ENCODE measurements at regions not wholly inside any gene's neighbourhood (a gene's known extent, or its start where the extent isn't known, plus 50 kb on each side); places are given as distances from the start of the nearest gene placed in this dataset.

GRCh38 chr18:52077251-52077983 lies 262.6 kb upstream of the DCC start:
- TF ChIP-seq EZH2phosphoT487 (IDR thresholded peaks at IDR 0.05; ENCODE audit: borderline replicate concordance, low read length) = no peak
- TF ChIP-seq, protein P1, sequence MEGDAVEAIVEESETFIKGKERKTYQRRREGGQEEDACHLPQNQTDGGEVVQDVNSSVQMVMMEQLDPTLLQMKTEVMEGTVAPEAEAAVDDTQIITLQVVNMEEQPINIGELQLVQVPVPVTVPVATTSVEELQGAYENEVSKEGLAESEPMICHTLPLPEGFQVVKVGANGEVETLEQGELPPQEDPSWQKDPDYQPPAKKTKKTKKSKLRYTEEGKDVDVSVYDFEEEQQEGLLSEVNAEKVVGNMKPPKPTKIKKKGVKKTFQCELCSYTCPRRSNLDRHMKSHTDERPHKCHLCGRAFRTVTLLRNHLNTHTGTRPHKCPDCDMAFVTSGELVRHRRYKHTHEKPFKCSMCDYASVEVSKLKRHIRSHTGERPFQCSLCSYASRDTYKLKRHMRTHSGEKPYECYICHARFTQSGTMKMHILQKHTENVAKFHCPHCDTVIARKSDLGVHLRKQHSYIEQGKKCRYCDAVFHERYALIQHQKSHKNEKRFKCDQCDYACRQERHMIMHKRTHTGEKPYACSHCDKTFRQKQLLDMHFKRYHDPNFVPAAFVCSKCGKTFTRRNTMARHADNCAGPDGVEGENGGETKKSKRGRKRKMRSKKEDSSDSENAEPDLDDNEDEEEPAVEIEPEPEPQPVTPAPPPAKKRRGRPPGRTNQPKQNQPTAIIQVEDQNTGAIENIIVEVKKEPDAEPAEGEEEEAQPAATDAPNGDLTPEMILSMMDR (IDR thresholded peaks at IDR 0.05; ENCODE audit: low read depth, low read length, poor library complexity, severe bottlenecking) = no peak
- H3K27me3 ChIP-seq (ENCODE audit: control insufficient read depth, low read length) = no peaks in the 10 kb centered on the region
- H3F3A ChIP-seq (ENCODE audit: control insufficient read depth, insufficient read depth) = no peaks in the 10 kb centered on the region
- no peak overlapping the region for H3K27ac ChIP-seq (ENCODE audit: low read depth, low read length)
- H3K4me2 ChIP-seq (ENCODE audit: low read length) = no peak overlapping the region
- no peaks in the 10 kb centered on the region for H3K36me3 ChIP-seq (ENCODE audit: control insufficient read depth, low read length)
- no peak overlapping the region for H3K4me3 ChIP-seq (ENCODE audit: low read length)
- H3K9me2 ChIP-seq (replicated peaks; ENCODE audit: control insufficient read depth, low read length) = no peaks in the 10 kb centered on the region
- peaks cover 3% of the 10 kb centered on the region for H3K9me3 ChIP-seq (ENCODE audit: control insufficient read depth, insufficient read depth, low read length)
- H4K20me1 ChIP-seq (ENCODE audit: control insufficient read depth, insufficient read depth, low read depth, low read length) = no peaks in the 10 kb centered on the region
- no peaks in the 10 kb centered on the region for H3K79me2 ChIP-seq (ENCODE audit: control insufficient read depth, low read length)
- no peaks in the 10 kb centered on the region for H3K4me1 ChIP-seq (ENCODE audit: control insufficient read depth, low read length)

DNA sequence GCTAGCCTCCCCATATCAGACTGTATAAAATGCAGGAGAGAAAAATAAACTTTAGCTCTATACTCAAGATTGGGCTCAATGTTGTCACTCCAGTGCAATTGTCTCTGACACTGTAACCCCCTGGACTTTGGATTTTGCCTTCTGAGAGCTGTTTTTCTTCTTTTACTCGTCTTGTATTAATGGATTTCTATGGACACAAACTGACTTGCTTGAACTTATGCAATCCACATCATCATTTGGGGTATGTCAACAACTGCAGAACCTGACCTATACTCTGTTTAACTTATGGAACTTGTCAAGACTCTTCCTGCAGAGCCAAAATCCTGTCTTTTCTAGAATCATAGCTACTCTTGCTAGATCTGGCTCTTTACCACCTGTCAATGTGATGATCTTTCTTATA lies 257.8 kb upstream of the DCC start:
- peaks cover 3% of the 10 kb centered on the region for H3K9me3 ChIP-seq (ENCODE audit: control insufficient read depth, insufficient read depth, low read length)
- no peaks in the 10 kb centered on the region for H3K27me3 ChIP-seq (ENCODE audit: control insufficient read depth, low read length)
- no peaks in the 10 kb centered on the region for H3K36me3 ChIP-seq (ENCODE audit: control insufficient read depth, low read length)
- no peaks in the 10 kb centered on the region for H3K9me2 ChIP-seq (replicated peaks; ENCODE audit: control insufficient read depth, low read length)
- no peaks in the 10 kb centered on the region for H4K20me1 ChIP-seq (ENCODE audit: control insufficient read depth, insufficient read depth, low read depth, low read length)
- H3K4me1 ChIP-seq (ENCODE audit: control insufficient read depth, low read length) = no peaks in the 10 kb centered on the region
- TF ChIP-seq EZH2phosphoT487 (IDR thresholded peaks at IDR 0.05; ENCODE audit: borderline replicate concordance, low read length) = no peak
- TF ChIP-seq, protein P1 (IDR thresholded peaks at IDR 0.05; ENCODE audit: low read depth, low read length, poor library complexity, severe bottlenecking) = no peak
- no peak overlapping the region for H3K27ac ChIP-seq (ENCODE audit: low read depth, low read length)
- no peaks in the 10 kb centered on the region for H3K79me2 ChIP-seq (ENCODE audit: control insufficient read depth, low read length)
- H3K4me3 ChIP-seq (ENCODE audit: low read length) = no peak overlapping the region
- no peaks in the 10 kb centered on the region for H3F3A ChIP-seq (ENCODE audit: control insufficient read depth, insufficient read depth)
- no peak overlapping the region for H3K4me2 ChIP-seq (ENCODE audit: low read length)

DNA sequence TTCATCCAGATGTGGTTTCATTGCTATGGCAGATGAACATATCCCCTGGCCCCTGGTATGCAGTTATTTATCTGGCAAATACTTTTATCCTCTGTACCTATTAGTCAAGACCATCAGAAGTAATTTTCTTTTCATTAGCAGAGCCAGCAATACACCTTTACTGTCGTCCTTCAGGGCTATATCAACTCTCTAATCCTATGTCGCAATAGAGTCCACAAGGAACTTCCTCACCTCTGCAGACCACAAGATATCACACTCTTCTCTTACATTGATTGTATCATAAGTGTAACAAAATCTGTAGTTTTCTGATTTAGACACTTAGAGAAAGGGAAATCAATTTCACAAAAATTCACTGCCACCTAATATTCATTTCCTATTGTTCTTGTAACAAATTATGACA lies 252.9 kb upstream of the DCC start:
- Histone ChIP-seq H3K9me3 (ENCODE audit: control insufficient read depth, insufficient read depth, low read length) (no peaks in the 10 kb centered on the region), H3K79me2 (ENCODE audit: control insufficient read depth, low read length) (no peaks in the 10 kb centered on the region), H3K27me3 (ENCODE audit: control insufficient read depth, low read length) (no peaks in the 10 kb centered on the region), H3F3A (ENCODE audit: control insufficient read depth, insufficient read depth) (no peaks in the 10 kb centered on the region), H3K4me2 (ENCODE audit: low read length) (no peak overlapping the region), H3K36me3 (ENCODE audit: control insufficient read depth, low read length) (no peaks in the 10 kb centered on the region), H3K4me3 (ENCODE audit: low read length) (no peak overlapping the region), H4K20me1 (ENCODE audit: control insufficient read depth, insufficient read depth, low read depth, low read length) (no peaks in the 10 kb centered on the region), H3K9me2 (replicated peaks; ENCODE audit: control insufficient read depth, low read length) (no peaks in the 10 kb centered on the region), H3K4me1 (ENCODE audit: control insufficient read depth, low read length) (no peaks in the 10 kb centered on the region), H3K27ac (ENCODE audit: low read depth, low read length) (no peak overlapping the region)
- TF ChIP-seq, protein P1 (IDR thresholded peaks at IDR 0.05; ENCODE audit: low read depth, low read length, poor library complexity, severe bottlenecking) = no peak
- no peak for TF ChIP-seq EZH2phosphoT487 (IDR thresholded peaks at IDR 0.05; ENCODE audit: borderline replicate concordance, low read length)

Data from DOHH2 (cell line).